ENCODE measurements at regions not wholly inside any gene's neighbourhood (a gene's known extent, or its start where the extent isn't known, plus 50 kb on each side); places are given as distances from the start of the nearest gene placed in this dataset.

GRCh38 chr5:52655163-52655562 is 132.6 kb upstream of the ITGA1 start:
- Histone ChIP-seq H2BK15ac (ENCODE audit: low read depth, poor library complexity, severe bottlenecking) (no peak overlapping the region), H3K36me3 (ENCODE audit: control insufficient read depth in 1 of 2, insufficient read depth in 2 of 2, low read depth in 1 of 2, low read length in 2 of 2) (no peaks in the 10 kb centered on the region), H3K23ac (ENCODE audit: low read length in 2 of 2) (no peak overlapping the region), H3K27ac (ENCODE audit: low read length, poor library complexity, severe bottlenecking) (no peak overlapping the region), H4K91ac (ENCODE audit: low read length) (no peak overlapping the region), H3K27me3 (ENCODE audit: control insufficient read depth in 1 of 2, insufficient read depth in 1 of 2, low read length in 2 of 2) (peaks cover 9 to 21% of the 10 kb centered on the region in 2 experiments), H2BK5ac (ENCODE audit: low read depth, low read length, poor library complexity, severe bottlenecking) (no peak overlapping the region), H2AK5ac (ENCODE audit: low read length, severe bottlenecking) (no peak overlapping the region), H3K4me3 (ENCODE audit: insufficient read depth in 1 of 2, low read depth in 1 of 2, low read length in 2 of 2) (no peak overlapping the region), H3K14ac (ENCODE audit: low read length in 2 of 2) (no peak overlapping the region), H2AFZ (ENCODE audit: low read depth, low read length) (no peak overlapping the region), H3K9me3 (ENCODE audit: control insufficient read depth, low read length) (no peaks in the 10 kb centered on the region), H2BK120ac (ENCODE audit: low read depth, low read length) (no peak overlapping the region), H3K4me1 (ENCODE audit: control insufficient read depth, insufficient read depth, low read depth, low read length) (no peaks in the 10 kb centered on the region), H3K18ac (ENCODE audit: low read depth in 1 of 2, low read length in 2 of 2) (no peak overlapping the region), H2BK12ac (ENCODE audit: low read length in 2 of 2) (no peak overlapping the region), H3K79me1 (replicated peaks; ENCODE audit: low read length, poor library complexity, severe bottlenecking) (no peaks in the 10 kb centered on the region), H3K9ac (ENCODE audit: low read length) (no peak overlapping the region), H3K4me2 (ENCODE audit: low read length, poor library complexity, severe bottlenecking) (no peak overlapping the region), H4K8ac (ENCODE audit: low read length) (no peak overlapping the region), H3K4ac (ENCODE audit: low read depth in 1 of 2, low read length in 2 of 2) (no peak overlapping the region)
- no peak for DNase-seq
- no CpG with 5 or more reads among the region's 1 CpG for WGBS

- H2BK120ac ChIP-seq (ENCODE audit: low read depth, low read length), result no peak overlapping the region
- no peak overlapping the region for H3K4me2 ChIP-seq (ENCODE audit: low read length, poor library complexity, severe bottlenecking)
- no peaks in the 10 kb centered on the region for H3K79me1 ChIP-seq (replicated peaks; ENCODE audit: low read length, poor library complexity, severe bottlenecking)
- no peak overlapping the region for H3K4me3 ChIP-seq (ENCODE audit: insufficient read depth in 1 of 2, low read depth in 1 of 2, low read length in 2 of 2)
- H3K18ac ChIP-seq (ENCODE audit: low read depth in 1 of 2, low read length in 2 of 2), result no peak overlapping the region
- H3K4me1 ChIP-seq (ENCODE audit: control insufficient read depth, insufficient read depth, low read depth, low read length), result no peaks in the 10 kb centered on the region
- no peak overlapping the region for H3K27ac ChIP-seq (ENCODE audit: low read length, poor library complexity, severe bottlenecking)
- no peak overlapping the region for H3K23ac ChIP-seq (ENCODE audit: low read length in 2 of 2)
- no peak overlapping the region for H2AFZ ChIP-seq (ENCODE audit: low read depth, low read length)
- no peak for DNase-seq
- H4K91ac ChIP-seq (ENCODE audit: low read length), result no peak overlapping the region
- no peak overlapping the region for H2BK5ac ChIP-seq (ENCODE audit: low read depth, low read length, poor library complexity, severe bottlenecking)
- no peak overlapping the region for H2AK5ac ChIP-seq (ENCODE audit: low read length, severe bottlenecking)
- no peak overlapping the region for H3K4ac ChIP-seq (ENCODE audit: low read depth in 1 of 2, low read length in 2 of 2)
- H2BK12ac ChIP-seq (ENCODE audit: low read length in 2 of 2), result no peak overlapping the region
- H3K9me3 ChIP-seq (ENCODE audit: control insufficient read depth, low read length), result no peaks in the 10 kb centered on the region
- no peak overlapping the region for H2BK15ac ChIP-seq (ENCODE audit: low read depth, poor library complexity, severe bottlenecking)
- no peaks in the 10 kb centered on the region for H3K36me3 ChIP-seq (ENCODE audit: control insufficient read depth in 1 of 2, insufficient read depth in 2 of 2, low read depth in 1 of 2, low read length in 2 of 2)
- peak overlapping the region; percentile 53 for H3K9ac ChIP-seq (ENCODE audit: low read length)
- H3K14ac ChIP-seq (ENCODE audit: low read length in 2 of 2), result no peak overlapping the region
- WGBS, result 91% methylated on average over 3 of the region's 4 CpGs
- no peak overlapping the region for H4K8ac ChIP-seq (ENCODE audit: low read length)
- H3K27me3 ChIP-seq (ENCODE audit: control insufficient read depth in 1 of 2, insufficient read depth in 1 of 2, low read length in 2 of 2), result peaks cover 9 to 21% of the 10 kb centered on the region in 2 experiments
Observed at GRCh38 chr5:52656569-52657246, 131.0 kb upstream of the ITGA1 start.

- peak overlapping the region; percentile 53 for H3K9ac ChIP-seq (ENCODE audit: low read length)
- H3K18ac ChIP-seq (ENCODE audit: low read depth in 1 of 2, low read length in 2 of 2), result no peak overlapping the region
- no peak overlapping the region for H2BK15ac ChIP-seq (ENCODE audit: low read depth, poor library complexity, severe bottlenecking)
- no peak overlapping the region for H3K4me3 ChIP-seq (ENCODE audit: insufficient read depth in 1 of 2, low read depth in 1 of 2, low read length in 2 of 2)
- H3K9me3 ChIP-seq (ENCODE audit: control insufficient read depth, low read length), result no peaks in the 10 kb centered on the region
- 33% methylated on average over 1 of the region's 3 CpGs for WGBS
- no peaks in the 10 kb centered on the region for H3K4me1 ChIP-seq (ENCODE audit: control insufficient read depth, insufficient read depth, low read depth, low read length)
- H3K4me2 ChIP-seq (ENCODE audit: low read length, poor library complexity, severe bottlenecking), result no peak overlapping the region
- DNase-seq, result peak; percentile 65
- no peak overlapping the region for H2AFZ ChIP-seq (ENCODE audit: low read depth, low read length)
- no peaks in the 10 kb centered on the region for H3K79me1 ChIP-seq (replicated peaks; ENCODE audit: low read length, poor library complexity, severe bottlenecking)
- H2BK120ac ChIP-seq (ENCODE audit: low read depth, low read length), result no peak overlapping the region
- no peak overlapping the region for H3K14ac ChIP-seq (ENCODE audit: low read length in 2 of 2)
- no peaks in the 10 kb centered on the region for H3K36me3 ChIP-seq (ENCODE audit: control insufficient read depth in 1 of 2, insufficient read depth in 2 of 2, low read depth in 1 of 2, low read length in 2 of 2)
- H3K27ac ChIP-seq (ENCODE audit: low read length, poor library complexity, severe bottlenecking), result no peak overlapping the region
- H4K91ac ChIP-seq (ENCODE audit: low read length), result no peak overlapping the region
- no peak overlapping the region for H2AK5ac ChIP-seq (ENCODE audit: low read length, severe bottlenecking)
- H2BK12ac ChIP-seq (ENCODE audit: low read length in 2 of 2), result no peak overlapping the region
- no peak overlapping the region for H3K4ac ChIP-seq (ENCODE audit: low read depth in 1 of 2, low read length in 2 of 2)
- peaks cover 9 to 21% of the 10 kb centered on the region in 2 experiments for H3K27me3 ChIP-seq (ENCODE audit: control insufficient read depth in 1 of 2, insufficient read depth in 1 of 2, low read length in 2 of 2)
- H4K8ac ChIP-seq (ENCODE audit: low read length), result no peak overlapping the region
- no peak overlapping the region for H2BK5ac ChIP-seq (ENCODE audit: low read depth, low read length, poor library complexity, severe bottlenecking)
- no peak overlapping the region for H3K23ac ChIP-seq (ENCODE audit: low read length in 2 of 2)
Observed at GRCh38 chr5:52657247-52657645, 130.5 kb upstream of the ITGA1 start.

GRCh38 chr5:52658246-52658645 is 129.5 kb upstream of the ITGA1 start:
- Histone ChIP-seq H3K27ac (ENCODE audit: low read length, poor library complexity, severe bottlenecking) (no peak overlapping the region), H3K14ac (ENCODE audit: low read length in 2 of 2) (no peak overlapping the region), H4K8ac (ENCODE audit: low read length) (no peak overlapping the region), H3K9ac (ENCODE audit: low read length) (no peak overlapping the region), H2AFZ (ENCODE audit: low read depth, low read length) (no peak overlapping the region), H3K23ac (ENCODE audit: low read length in 2 of 2) (no peak overlapping the region), H3K36me3 (ENCODE audit: control insufficient read depth in 1 of 2, insufficient read depth in 2 of 2, low read depth in 1 of 2, low read length in 2 of 2) (no peaks in the 10 kb centered on the region), H4K91ac (ENCODE audit: low read length) (no peak overlapping the region), H3K4me1 (ENCODE audit: control insufficient read depth, insufficient read depth, low read depth, low read length) (no peaks in the 10 kb centered on the region), H3K4ac (ENCODE audit: low read depth in 1 of 2, low read length in 2 of 2) (no peak overlapping the region), H3K79me1 (replicated peaks; ENCODE audit: low read length, poor library complexity, severe bottlenecking) (no peaks in the 10 kb centered on the region), H3K4me3 (ENCODE audit: insufficient read depth in 1 of 2, low read depth in 1 of 2, low read length in 2 of 2) (no peak overlapping the region), H2BK12ac (ENCODE audit: low read length in 2 of 2) (peak overlapping the region in 1 of 2 experiments; percentile 77), H2BK120ac (ENCODE audit: low read depth, low read length) (no peak overlapping the region), H2BK5ac (ENCODE audit: low read depth, low read length, poor library complexity, severe bottlenecking) (no peak overlapping the region), H3K9me3 (ENCODE audit: control insufficient read depth, low read length) (no peaks in the 10 kb centered on the region), H3K27me3 (ENCODE audit: control insufficient read depth in 1 of 2, insufficient read depth in 1 of 2, low read length in 2 of 2) (peaks cover 9 to 15% of the 10 kb centered on the region in 2 experiments), H2AK5ac (ENCODE audit: low read length, severe bottlenecking) (no peak overlapping the region), H3K4me2 (ENCODE audit: low read length, poor library complexity, severe bottlenecking) (no peak overlapping the region), H3K18ac (ENCODE audit: low read depth in 1 of 2, low read length in 2 of 2) (peak overlapping the region in 1 of 2 experiments; percentile 54), H2BK15ac (ENCODE audit: low read depth, poor library complexity, severe bottlenecking) (no peak overlapping the region)
- no peak for DNase-seq
- WGBS, result no CpG with 5 or more reads among the region's 2 CpGs
